ENCODE measurements at regions not wholly inside any gene's neighbourhood (a gene's known extent, or its start where the extent isn't known, plus 50 kb on each side); places are given as distances from the start of the nearest gene placed in this dataset.

GRCh38 chr9:109710830-109711229 lies 69.2 kb upstream of the PALM2AKAP2 start:
- Histone ChIP-seq H2AFZ (ENCODE audit: insufficient read depth, low read length, poor library complexity) (no peak overlapping the region), H2BK12ac (ENCODE audit: low read length) (no peak overlapping the region), H4K91ac (ENCODE audit: low read depth, low read length) (no peak overlapping the region), H4K12ac (ENCODE audit: low read depth, low read length) (no peak overlapping the region), H3K14ac (ENCODE audit: low read length) (no peak overlapping the region), H3K9me3 (ENCODE audit: insufficient read depth, low read depth, low read length) (no peaks in the 10 kb centered on the region), H3K23ac (ENCODE audit: low read length) (no peak overlapping the region), H3K79me1 (ENCODE audit: low read length) (no peaks in the 10 kb centered on the region), H3K4ac (ENCODE audit: low read depth, low read length) (no peak overlapping the region), H3K18ac (ENCODE audit: low read length) (no peak overlapping the region), H3K27ac (ENCODE audit: low read depth, low read length) (no peak overlapping the region), H2AK5ac (ENCODE audit: low read length) (no peak overlapping the region), H3K79me2 (ENCODE audit: control insufficient read depth, insufficient read depth, low read length, poor library complexity) (no peaks in the 10 kb centered on the region), H3K36me3 (ENCODE audit: control insufficient read depth in 1 of 2, insufficient read depth in 2 of 2, low read length in 2 of 2) (no peaks in the 10 kb centered on the region), H4K8ac (ENCODE audit: low read depth, low read length) (no peak overlapping the region), H3K4me2 (ENCODE audit: low read length) (no peak overlapping the region), H2BK120ac (ENCODE audit: insufficient read depth, low read length, poor library complexity) (no peak overlapping the region), H3K27me3 (ENCODE audit: insufficient read depth, low read length) (no peaks in the 10 kb centered on the region), H3K4me1 (ENCODE audit: control insufficient read depth in 1 of 2, insufficient read depth in 2 of 2, low read length in 2 of 2) (no peaks in the 10 kb centered on the region), H3K9ac (ENCODE audit: low read length) (no peak overlapping the region), H3K4me3 (ENCODE audit: low read depth, low read length) (no peak overlapping the region), H2BK5ac (ENCODE audit: low read depth, low read length, poor library complexity) (no peak overlapping the region)
- no CpG with 5 or more reads among the region's 1 CpG for WGBS (ENCODE audit: extremely low coverage, insufficient coverage, insufficient read length)
- DNase-seq: no peak

- no peak overlapping the region for H3K27ac ChIP-seq (ENCODE audit: low read depth, low read length)
- H2BK12ac ChIP-seq (ENCODE audit: low read length): no peak overlapping the region
- no peak overlapping the region for H4K91ac ChIP-seq (ENCODE audit: low read depth, low read length)
- no peaks in the 10 kb centered on the region for H3K79me2 ChIP-seq (ENCODE audit: control insufficient read depth, insufficient read depth, low read length, poor library complexity)
- H3K14ac ChIP-seq (ENCODE audit: low read length): no peak overlapping the region
- H2BK5ac ChIP-seq (ENCODE audit: low read depth, low read length, poor library complexity): no peak overlapping the region
- no peaks in the 10 kb centered on the region for H3K27me3 ChIP-seq (ENCODE audit: insufficient read depth, low read length)
- WGBS (ENCODE audit: extremely low coverage, insufficient coverage, insufficient read length): no CpG with 5 or more reads among the region's 6 CpGs
- no peak overlapping the region for H2AFZ ChIP-seq (ENCODE audit: insufficient read depth, low read length, poor library complexity)
- peak in 1 of 2 donors; percentile 39 for DNase-seq
- no peaks in the 10 kb centered on the region for H3K4me1 ChIP-seq (ENCODE audit: control insufficient read depth in 1 of 2, insufficient read depth in 2 of 2, low read length in 2 of 2)
- H2BK120ac ChIP-seq (ENCODE audit: insufficient read depth, low read length, poor library complexity): no peak overlapping the region
- no peaks in the 10 kb centered on the region for H3K9me3 ChIP-seq (ENCODE audit: insufficient read depth, low read depth, low read length)
- H4K12ac ChIP-seq (ENCODE audit: low read depth, low read length): no peak overlapping the region
- H3K4me3 ChIP-seq (ENCODE audit: low read depth, low read length): no peak overlapping the region
- H3K18ac ChIP-seq (ENCODE audit: low read length): no peak overlapping the region
- H3K4me2 ChIP-seq (ENCODE audit: low read length): no peak overlapping the region
- H2AK5ac ChIP-seq (ENCODE audit: low read length): no peak overlapping the region
- H4K8ac ChIP-seq (ENCODE audit: low read depth, low read length): no peak overlapping the region
- no peak overlapping the region for H3K23ac ChIP-seq (ENCODE audit: low read length)
- H3K9ac ChIP-seq (ENCODE audit: low read length): no peak overlapping the region
- no peak overlapping the region for H3K4ac ChIP-seq (ENCODE audit: low read depth, low read length)
- H3K36me3 ChIP-seq (ENCODE audit: control insufficient read depth in 1 of 2, insufficient read depth in 2 of 2, low read length in 2 of 2): no peaks in the 10 kb centered on the region
- H3K79me1 ChIP-seq (ENCODE audit: low read length): peaks cover 1% of the 10 kb centered on the region
Observed at GRCh38 chr9:109715344-109715743, 64.7 kb upstream of the PALM2AKAP2 start.

- H3K36me3 ChIP-seq (ENCODE audit: control insufficient read depth in 1 of 2, insufficient read depth in 2 of 2, low read length in 2 of 2): no peaks in the 10 kb centered on the region
- H3K9me3 ChIP-seq (ENCODE audit: insufficient read depth, low read depth, low read length): no peaks in the 10 kb centered on the region
- peaks cover 1% of the 10 kb centered on the region for H3K79me1 ChIP-seq (ENCODE audit: low read length)
- H2AFZ ChIP-seq (ENCODE audit: insufficient read depth, low read length, poor library complexity): no peak overlapping the region
- H3K27ac ChIP-seq (ENCODE audit: low read depth, low read length): no peak overlapping the region
- no peaks in the 10 kb centered on the region for H3K27me3 ChIP-seq (ENCODE audit: insufficient read depth, low read length)
- H3K14ac ChIP-seq (ENCODE audit: low read length): no peak overlapping the region
- no peaks in the 10 kb centered on the region for H3K79me2 ChIP-seq (ENCODE audit: control insufficient read depth, insufficient read depth, low read length, poor library complexity)
- no peak overlapping the region for H3K18ac ChIP-seq (ENCODE audit: low read length)
- DNase-seq: peak in 1 of 2 donors; percentile 18
- no peaks in the 10 kb centered on the region for H3K4me1 ChIP-seq (ENCODE audit: control insufficient read depth in 1 of 2, insufficient read depth in 2 of 2, low read length in 2 of 2)
- no peak overlapping the region for H3K4me2 ChIP-seq (ENCODE audit: low read length)
- H3K9ac ChIP-seq (ENCODE audit: low read length): no peak overlapping the region
- no peak overlapping the region for H2BK120ac ChIP-seq (ENCODE audit: insufficient read depth, low read length, poor library complexity)
- H4K8ac ChIP-seq (ENCODE audit: low read depth, low read length): no peak overlapping the region
- H3K23ac ChIP-seq (ENCODE audit: low read length): no peak overlapping the region
- no peak overlapping the region for H4K91ac ChIP-seq (ENCODE audit: low read depth, low read length)
- H3K4me3 ChIP-seq (ENCODE audit: low read depth, low read length): no peak overlapping the region
- no peak overlapping the region for H3K4ac ChIP-seq (ENCODE audit: low read depth, low read length)
- no peak overlapping the region for H2AK5ac ChIP-seq (ENCODE audit: low read length)
- H4K12ac ChIP-seq (ENCODE audit: low read depth, low read length): no peak overlapping the region
- no peak overlapping the region for H2BK12ac ChIP-seq (ENCODE audit: low read length)
- H2BK5ac ChIP-seq (ENCODE audit: low read depth, low read length, poor library complexity): no peak overlapping the region
- WGBS (ENCODE audit: extremely low coverage, insufficient coverage, insufficient read length): no CpG with 5 or more reads among the region's 1 CpG
Observed at GRCh38 chr9:109716631-109717030, 63.4 kb upstream of the PALM2AKAP2 start.

GRCh38 chr9:109717342-109717741 lies 62.7 kb upstream of the PALM2AKAP2 start:
- Histone ChIP-seq H3K9ac (ENCODE audit: low read length) (no peak overlapping the region), H3K79me2 (ENCODE audit: control insufficient read depth, insufficient read depth, low read length, poor library complexity) (no peaks in the 10 kb centered on the region), H2BK12ac (ENCODE audit: low read length) (no peak overlapping the region), H3K4ac (ENCODE audit: low read depth, low read length) (no peak overlapping the region), H4K91ac (ENCODE audit: low read depth, low read length) (no peak overlapping the region), H3K4me3 (ENCODE audit: low read depth, low read length) (no peak overlapping the region), H2AFZ (ENCODE audit: insufficient read depth, low read length, poor library complexity) (no peak overlapping the region), H3K4me1 (ENCODE audit: control insufficient read depth in 1 of 2, insufficient read depth in 2 of 2, low read length in 2 of 2) (no peaks in the 10 kb centered on the region), H3K27ac (ENCODE audit: low read depth, low read length) (no peak overlapping the region), H2AK5ac (ENCODE audit: low read length) (no peak overlapping the region), H2BK5ac (ENCODE audit: low read depth, low read length, poor library complexity) (no peak overlapping the region), H3K23ac (ENCODE audit: low read length) (no peak overlapping the region), H3K14ac (ENCODE audit: low read length) (no peak overlapping the region), H3K4me2 (ENCODE audit: low read length) (no peak overlapping the region), H3K18ac (ENCODE audit: low read length) (no peak overlapping the region), H2BK120ac (ENCODE audit: insufficient read depth, low read length, poor library complexity) (no peak overlapping the region), H3K79me1 (ENCODE audit: low read length) (peaks cover 1% of the 10 kb centered on the region), H3K9me3 (ENCODE audit: insufficient read depth, low read depth, low read length) (no peaks in the 10 kb centered on the region), H4K8ac (ENCODE audit: low read depth, low read length) (no peak overlapping the region), H3K36me3 (ENCODE audit: control insufficient read depth in 1 of 2, insufficient read depth in 2 of 2, low read length in 2 of 2) (no peaks in the 10 kb centered on the region), H3K27me3 (ENCODE audit: insufficient read depth, low read length) (no peaks in the 10 kb centered on the region), H4K12ac (ENCODE audit: low read depth, low read length) (no peak overlapping the region)
- no peak for DNase-seq
- no CpG with 5 or more reads among the region's 2 CpGs for WGBS (ENCODE audit: extremely low coverage, insufficient coverage, insufficient read length)

All from trophoblast cell (in vitro differentiated cells and primary cell).